GM19397 (cell line): ENCODE measurements at regions not wholly inside any gene's neighbourhood (a gene's known extent, or its start where the extent isn't known, plus 50 kb on each side); places are given as distances from the start of the nearest gene placed in this dataset.

ENCODE experiments used
- ATAC-seq: cut with Tn5 transposase; IDR thresholded peaks from one replicate; pipeline ENCODE4 v1.9.1; 2021; ENCODE audit warnings: mild to moderate bottlenecking, moderate library complexity; ENCODE audit not compliant: unreplicated experiment

GRCh38 chr13:47135800-47136503 lies 239.1 kb upstream of the HTR2A start:
- no peak for ATAC-seq

- ATAC-seq: no peak
Measured at GRCh38 chr13:47134939-47135489, 238.2 kb upstream of the HTR2A start.

- ATAC-seq: no peak
Measured at GRCh38 chr13:47133011-47133445, 236.2 kb upstream of the HTR2A start.

- ATAC-seq: no peak
Measured at GRCh38 chr13:47129461-47129860, 232.6 kb upstream of the HTR2A start.

GRCh38 chr13:47126432-47126831 lies 229.6 kb upstream of the HTR2A start:
- no peak for ATAC-seq

GRCh38 chr13:47121092-47121763 lies 224.4 kb upstream of the HTR2A start:
- no peak for ATAC-seq

- ATAC-seq: no peak
Measured at GRCh38 chr13:47120282-47120681, 223.4 kb upstream of the HTR2A start.

GRCh38 chr13:47119575-47120235 lies 222.9 kb upstream of the HTR2A start:
- ATAC-seq: no peak

- no peak for ATAC-seq
Measured at GRCh38 chr13:47117268-47117667, 220.4 kb upstream of the HTR2A start.

GRCh38 chr13:47114030-47114429 lies 217.2 kb upstream of the HTR2A start:
- no peak for ATAC-seq

GRCh38 chr13:47112903-47113299 lies 216.0 kb upstream of the HTR2A start:
- no peak for ATAC-seq

GRCh38 chr13:47112205-47112902 lies 215.5 kb upstream of the HTR2A start:
- ATAC-seq: no peak

- no peak for ATAC-seq
Measured at GRCh38 chr13:47111499-47111898, 214.6 kb upstream of the HTR2A start.

- no peak for ATAC-seq
Measured at GRCh38 chr13:47110833-47111240, 214.0 kb upstream of the HTR2A start.

- no peak for ATAC-seq
Measured at GRCh38 chr13:47110141-47110540, 213.3 kb upstream of the HTR2A start.

GRCh38 chr13:47109028-47109427 lies 212.2 kb upstream of the HTR2A start:
- ATAC-seq: peak; percentile 91

GRCh38 chr13:47100214-47100853 lies 203.5 kb upstream of the HTR2A start:
- peak; percentile 80 for ATAC-seq

GRCh38 chr13:47094734-47095434 lies 198.0 kb upstream of the HTR2A start:
- ATAC-seq: peak; percentile 96

GRCh38 chr13:47092202-47092601 lies 195.3 kb upstream of the HTR2A start:
- no peak for ATAC-seq

- no peak for ATAC-seq
Measured at GRCh38 chr13:47087841-47088240, 191.0 kb upstream of the HTR2A start.
